Tibial artery (tissue), 4 donors: ENCODE measurements at regions not wholly inside any gene's neighbourhood (a gene's known extent, or its start where the extent isn't known, plus 50 kb on each side); places are given as distances from the start of the nearest gene placed in this dataset.

Source experiments
- DNase-seq, 2 donors: peaks; one replicate each; pipeline ENCODE4 v3.0.0-alpha.2; 2019
- H3K27ac ChIP-seq, 2 donors: fragments of 200-600 bp; sonication (generic) in 1 of 2; 1 replicate in 1 of 2; 2 replicates in 1 of 2; pipeline ENCODE4 v1.5.1; 2018 to 2019; ENCODE audit warnings: mild to moderate bottlenecking in 1 of 2
- H3K27me3 ChIP-seq, 2 donors: fragments of 200-600 bp; sonication (generic) in 1 of 2; one replicate each; pipeline versions ENCODE4 v1.5.1 to v1.6.0; 2016 to 2019
- H3K36me3 ChIP-seq, 3 donors: fragments of 200-600 bp; sonication (generic) in 2 of 3; one replicate each; pipeline ENCODE4 v1.5.1; 2016 to 2019; ENCODE audit warnings: mild to moderate bottlenecking in 2 of 3
- H3K4me1 ChIP-seq, 4 donors: fragments of 200-600 bp; sonication (generic) in 2 of 4; 1 replicate in 3 of 4; 2 replicates in 1 of 4; pipeline ENCODE4 v1.5.1; 2016 to 2019
- H3K4me3 ChIP-seq, 2 donors: fragments of 200-600 bp; sonication (generic) in 1 of 2; 1 replicate in 1 of 2; 2 replicates in 1 of 2; pipeline ENCODE4 v1.5.1; 2018 to 2019; ENCODE audit warnings: mild to moderate bottlenecking in 2 of 2
- H3K9me3 ChIP-seq, 3 donors: fragments of 200-600 bp; sonication (generic) in 1 of 3; one replicate each; pipeline ENCODE4 v1.5.1; 2016 to 2019
- intact Hi-C: fragments of 100-400 bp; cut with DNase I; formaldehyde crosslinking; loops from one replicate; pipeline ENCODE4 v1.15.0; 2023; ENCODE audit warnings: low total_unique reads
- TF ChIP-seq, protein P1 (sequence below), 2 experiments: fragments of 200-600 bp in 1 of 2; fragments of 450-650 bp in 1 of 2; IDR thresholded peaks; one replicate each; pipeline ENCODE4 v1.5.1; 2017 to 2019; ENCODE audit warnings: antibody characterized with exemption in 2 of 2, mild to moderate bottlenecking in 1 of 2, moderate library complexity in 1 of 2

DNA sequence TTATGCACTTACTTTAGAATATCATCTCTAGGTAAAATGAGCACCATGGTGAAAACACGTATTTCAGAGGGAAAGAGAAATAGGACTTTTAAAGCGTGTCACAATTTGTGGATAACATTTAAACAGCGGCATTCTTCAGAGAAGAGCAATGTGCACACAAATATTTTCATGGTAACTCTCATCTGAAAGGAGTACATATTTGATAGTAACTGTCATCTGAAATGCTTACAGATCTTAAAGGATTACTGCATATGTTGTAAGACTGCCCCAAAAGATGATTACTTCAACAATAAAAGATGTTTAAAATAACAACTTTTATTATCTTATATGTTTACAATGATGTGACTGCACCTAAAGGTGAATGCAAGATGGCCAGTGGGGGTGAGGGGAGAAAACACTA, 408.8 kb downstream of the PLA2G4A start:
- H3K9me3 ChIP-seq: no peaks in the 10 kb centered on the region
- H3K27ac ChIP-seq: no peak overlapping the region
- TF ChIP-seq, protein P1, sequence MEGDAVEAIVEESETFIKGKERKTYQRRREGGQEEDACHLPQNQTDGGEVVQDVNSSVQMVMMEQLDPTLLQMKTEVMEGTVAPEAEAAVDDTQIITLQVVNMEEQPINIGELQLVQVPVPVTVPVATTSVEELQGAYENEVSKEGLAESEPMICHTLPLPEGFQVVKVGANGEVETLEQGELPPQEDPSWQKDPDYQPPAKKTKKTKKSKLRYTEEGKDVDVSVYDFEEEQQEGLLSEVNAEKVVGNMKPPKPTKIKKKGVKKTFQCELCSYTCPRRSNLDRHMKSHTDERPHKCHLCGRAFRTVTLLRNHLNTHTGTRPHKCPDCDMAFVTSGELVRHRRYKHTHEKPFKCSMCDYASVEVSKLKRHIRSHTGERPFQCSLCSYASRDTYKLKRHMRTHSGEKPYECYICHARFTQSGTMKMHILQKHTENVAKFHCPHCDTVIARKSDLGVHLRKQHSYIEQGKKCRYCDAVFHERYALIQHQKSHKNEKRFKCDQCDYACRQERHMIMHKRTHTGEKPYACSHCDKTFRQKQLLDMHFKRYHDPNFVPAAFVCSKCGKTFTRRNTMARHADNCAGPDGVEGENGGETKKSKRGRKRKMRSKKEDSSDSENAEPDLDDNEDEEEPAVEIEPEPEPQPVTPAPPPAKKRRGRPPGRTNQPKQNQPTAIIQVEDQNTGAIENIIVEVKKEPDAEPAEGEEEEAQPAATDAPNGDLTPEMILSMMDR (IDR thresholded peaks at IDR 0.05): no peak
- H3K4me3 ChIP-seq: no peak overlapping the region
- H3K27me3 ChIP-seq: no peaks in the 10 kb centered on the region
- DNase-seq: no peak
- H3K36me3 ChIP-seq: no peaks in the 10 kb centered on the region
- intact Hi-C loops: no loop called here
- no peaks in the 10 kb centered on the region for H3K4me1 ChIP-seq

DNA sequence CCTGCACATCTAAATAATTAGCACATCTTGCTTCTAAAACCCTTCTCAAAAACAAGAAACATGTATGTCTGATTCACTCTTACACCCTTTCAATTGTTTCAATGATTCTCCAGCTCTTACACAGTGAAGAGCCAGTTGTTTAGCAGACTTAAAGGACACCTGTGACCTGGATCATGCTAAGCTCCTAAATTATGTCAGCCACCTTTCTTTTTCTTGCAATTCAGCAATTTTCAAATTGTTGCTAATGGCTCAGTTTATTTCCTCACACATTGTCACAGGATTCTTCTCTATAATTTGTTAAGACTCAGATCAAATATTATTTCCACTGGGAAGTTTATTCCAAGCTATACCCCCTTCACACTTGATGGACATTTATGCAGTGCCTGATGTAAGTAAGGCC, 413.2 kb downstream of the PLA2G4A start:
- Histone ChIP-seq H3K9me3 (no peaks in the 10 kb centered on the region), H3K4me3 (no peak overlapping the region), H3K4me1 (no peaks in the 10 kb centered on the region), H3K36me3 (no peaks in the 10 kb centered on the region), H3K27ac (no peak overlapping the region), H3K27me3 (no peaks in the 10 kb centered on the region)
- intact Hi-C loops: no loop called here
- no peak for DNase-seq
- TF ChIP-seq, protein P1 (IDR thresholded peaks at IDR 0.05): no peak

DNA sequence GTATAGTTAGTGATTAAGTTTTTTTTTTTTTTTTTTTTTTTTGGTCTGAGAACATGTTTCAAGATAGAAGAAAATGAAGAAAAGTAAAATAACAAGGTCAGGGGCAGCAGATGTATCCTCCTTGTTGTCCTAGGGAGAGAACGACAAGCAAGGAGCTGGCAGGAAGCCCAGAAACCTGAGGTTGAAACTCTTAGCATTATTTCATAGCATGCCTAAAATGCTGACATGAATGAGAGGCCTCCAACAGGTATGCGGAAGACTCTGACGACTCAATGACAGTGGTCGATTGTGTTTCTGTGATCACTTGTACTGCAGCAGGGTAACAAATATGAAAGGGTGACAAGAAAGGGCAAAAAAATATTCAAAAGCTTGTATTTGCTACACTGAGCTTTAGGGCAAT, 415.9 kb downstream of the PLA2G4A start:
- no peaks in the 10 kb centered on the region for H3K4me1 ChIP-seq
- DNase-seq: no peak
- H3K36me3 ChIP-seq: no peaks in the 10 kb centered on the region
- TF ChIP-seq, protein P1 (IDR thresholded peaks at IDR 0.05): no peak
- intact Hi-C loops: no loop called here
- no peaks in the 10 kb centered on the region for H3K27me3 ChIP-seq
- no peak overlapping the region for H3K27ac ChIP-seq
- no peaks in the 10 kb centered on the region for H3K9me3 ChIP-seq
- no peak overlapping the region for H3K4me3 ChIP-seq

DNA sequence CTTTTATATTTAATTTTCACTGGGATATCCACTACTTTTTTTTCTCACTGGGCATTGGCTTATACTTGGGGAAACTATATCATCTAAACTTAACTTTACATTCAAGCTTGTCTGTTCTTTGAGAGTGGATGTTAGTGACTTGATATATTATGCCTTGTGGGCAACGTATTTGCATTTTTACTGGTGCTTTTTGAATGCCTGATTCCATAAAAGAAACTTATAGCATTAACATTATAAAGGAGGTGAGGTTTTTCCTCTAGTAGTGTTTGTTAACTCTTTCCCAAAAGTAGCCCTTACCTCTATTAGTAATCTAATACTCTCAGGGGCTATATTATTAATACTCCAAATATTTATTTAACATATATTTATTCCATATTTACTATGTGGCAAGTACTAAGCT, 416.5 kb downstream of the PLA2G4A start:
- Histone ChIP-seq H3K4me1 (no peaks in the 10 kb centered on the region), H3K36me3 (no peaks in the 10 kb centered on the region), H3K27ac (no peak overlapping the region), H3K4me3 (no peak overlapping the region), H3K27me3 (no peaks in the 10 kb centered on the region), H3K9me3 (no peaks in the 10 kb centered on the region)
- DNase-seq: no peak
- TF ChIP-seq, protein P1 (IDR thresholded peaks at IDR 0.05): no peak
- intact Hi-C loops: no loop called here

DNA sequence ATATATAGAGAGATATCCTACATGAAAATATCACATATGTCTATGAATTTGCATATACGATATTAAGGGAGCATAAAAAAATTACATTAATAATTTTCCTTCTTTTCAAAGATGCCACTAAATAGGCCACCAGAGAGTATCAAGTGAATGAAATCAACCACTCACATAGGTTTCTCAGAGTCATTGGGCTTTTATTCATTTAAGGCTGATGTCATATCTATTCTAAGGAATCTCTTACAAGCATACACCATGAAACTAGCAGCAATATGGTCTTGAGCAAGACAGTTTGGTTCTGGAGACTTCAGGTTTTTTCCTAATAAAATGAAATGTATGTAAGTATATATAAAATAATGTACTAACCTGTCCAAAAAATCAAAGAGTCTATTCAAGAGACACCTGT, 420.4 kb downstream of the PLA2G4A start:
- DNase-seq: no peak
- TF ChIP-seq, protein P1 (IDR thresholded peaks at IDR 0.05): no peak
- intact Hi-C loops: no loop called here
- no peaks in the 10 kb centered on the region for H3K4me1 ChIP-seq
- H3K27me3 ChIP-seq: no peaks in the 10 kb centered on the region
- no peak overlapping the region for H3K4me3 ChIP-seq
- H3K9me3 ChIP-seq: no peaks in the 10 kb centered on the region
- H3K36me3 ChIP-seq: no peaks in the 10 kb centered on the region
- no peak overlapping the region for H3K27ac ChIP-seq

DNA sequence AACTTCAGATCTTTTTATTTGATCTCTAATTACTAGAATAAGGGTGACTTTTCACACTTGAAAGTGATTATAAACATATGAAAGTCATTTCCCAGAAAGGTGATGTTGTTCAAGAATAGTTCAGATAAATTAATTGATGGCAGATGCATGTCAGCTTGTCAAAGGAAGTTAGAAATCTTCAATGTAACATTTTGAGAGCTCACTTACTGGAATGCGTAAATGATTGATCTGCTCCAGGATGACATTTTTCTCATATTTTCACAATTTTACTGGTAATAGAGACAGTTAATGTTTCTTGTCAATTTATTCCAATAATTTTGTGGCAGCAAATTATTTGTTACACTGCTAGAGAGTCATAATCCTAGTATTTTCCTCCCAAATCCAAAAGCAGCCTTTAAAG, 424.2 kb downstream of the PLA2G4A start:
- no peak overlapping the region for H3K27ac ChIP-seq
- intact Hi-C loops: no loop called here
- H3K9me3 ChIP-seq: no peaks in the 10 kb centered on the region
- no peaks in the 10 kb centered on the region for H3K36me3 ChIP-seq
- TF ChIP-seq, protein P1 (IDR thresholded peaks at IDR 0.05): no peak
- no peaks in the 10 kb centered on the region for H3K27me3 ChIP-seq
- no peaks in the 10 kb centered on the region for H3K4me1 ChIP-seq
- no peak for DNase-seq
- H3K4me3 ChIP-seq: no peak overlapping the region
